ENCODE measurements at regions not wholly inside any gene's neighbourhood (a gene's known extent, or its start where the extent isn't known, plus 50 kb on each side); places are given as distances from the start of the nearest gene placed in this dataset.

DNA sequence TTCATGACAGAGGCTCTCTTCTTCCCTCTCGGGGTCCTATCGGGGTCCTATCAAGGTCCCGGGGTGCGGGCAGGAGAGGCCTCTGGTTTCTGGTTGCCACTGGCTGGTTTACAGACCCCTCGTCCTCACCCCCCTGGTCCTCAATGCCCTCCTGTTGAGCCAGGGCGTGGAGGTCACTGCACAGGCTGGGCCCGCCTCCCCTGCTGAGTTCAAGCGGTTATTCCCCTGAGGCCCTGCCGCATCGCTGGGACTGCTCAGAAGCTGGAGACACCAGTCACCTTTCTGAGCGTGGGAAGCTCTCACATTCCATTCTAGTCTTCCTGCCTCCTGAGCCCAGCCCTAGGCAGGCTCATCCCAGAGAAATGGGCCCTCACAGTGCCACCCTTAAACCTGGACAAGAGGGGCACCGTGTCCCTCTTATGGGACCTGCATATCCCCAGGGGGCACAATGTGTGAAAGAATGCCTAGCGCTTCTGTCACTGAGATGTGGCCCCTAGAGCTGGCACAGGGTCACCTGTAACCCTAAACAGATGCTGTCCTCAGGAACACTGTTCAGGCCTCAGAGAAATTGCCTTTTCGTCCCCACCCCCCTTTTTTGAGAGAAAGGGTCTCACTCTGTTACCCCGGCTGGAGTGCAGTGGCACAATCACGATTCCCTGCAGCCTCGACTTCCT, 177.7 kb upstream of the RGS6 start:
- no peak for TF ChIP-seq GATAD2A (IDR thresholded peaks at IDR 0.05)
- no peak for TF ChIP-seq NEUROD1 (IDR thresholded peaks at IDR 0.05; ENCODE audit: borderline replicate concordance, low read depth, low read length, partially characterized antibody)
- no peak for TF ChIP-seq ZNF121 (CRISPR knock-in tag; conservative IDR thresholded peaks at IDR 0.05)
- TF ChIP-seq ZNF444 (CRISPR knock-in tag; IDR thresholded peaks at IDR 0.05) = no peak

Data from K562 (cell line).